ENCODE measurements at regions not wholly inside any gene's neighbourhood (a gene's known extent, or its start where the extent isn't known, plus 50 kb on each side); places are given as distances from the start of the nearest gene placed in this dataset.
"Not testable (repeated sequence)": the region's sequence is repeated elsewhere in the genome, so short reads cannot be mapped to it uniquely, and the experiment has no call there.

DNA sequence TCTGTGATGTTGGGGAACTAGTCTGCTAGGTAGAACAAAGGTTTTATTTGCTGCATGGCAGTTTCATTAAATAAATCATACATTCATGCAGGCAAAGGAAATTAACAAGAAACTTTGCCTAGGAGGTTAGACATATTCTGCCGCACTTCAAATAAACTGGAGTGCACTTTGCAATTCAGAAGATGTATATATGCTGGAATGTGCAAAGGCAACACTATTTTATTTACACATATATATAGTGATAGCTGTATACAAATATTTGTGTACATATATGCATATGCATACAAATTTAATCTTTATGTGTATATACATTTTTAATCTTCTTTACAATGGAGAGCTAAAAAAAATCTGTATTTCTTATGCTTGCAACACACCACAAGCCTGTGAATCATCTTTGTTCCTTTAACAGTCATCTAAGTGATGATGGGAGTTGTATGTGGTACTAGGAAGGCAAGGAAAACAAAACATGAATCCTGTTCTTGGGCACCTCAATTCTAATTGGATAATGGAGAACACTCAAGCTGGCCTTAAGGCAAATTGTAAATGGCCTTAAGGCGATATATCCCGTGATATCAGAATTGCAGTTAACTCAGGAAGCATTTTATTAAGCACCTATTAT, 605.8 kb upstream of the CAMK1G start:
- no peak for DNase-seq

DNA sequence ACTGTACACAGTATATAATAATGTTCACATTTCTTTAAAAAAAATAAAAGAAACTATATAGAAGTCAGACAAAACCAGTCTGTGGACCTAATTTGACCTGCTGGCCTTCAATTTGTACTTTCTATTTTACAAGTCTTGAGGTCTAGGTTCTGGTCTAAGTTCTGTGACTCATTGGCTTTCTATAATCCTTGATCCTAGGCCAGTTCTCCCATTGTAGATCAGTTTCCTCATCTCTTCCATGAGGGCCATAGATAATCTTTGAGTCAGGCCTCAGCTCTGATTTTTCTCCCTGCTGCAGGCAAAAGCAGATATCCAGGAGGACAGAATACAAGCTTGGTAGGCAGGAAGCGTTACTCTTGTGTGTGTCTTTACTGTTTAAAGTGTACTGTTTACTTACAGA, 603.7 kb upstream of the CAMK1G start:
- DNase-seq = no peak

- no peak for DNase-seq
These were observed 602.9 kb upstream of the CAMK1G start for GRCh38 chr1:208980605-208981004.

DNA sequence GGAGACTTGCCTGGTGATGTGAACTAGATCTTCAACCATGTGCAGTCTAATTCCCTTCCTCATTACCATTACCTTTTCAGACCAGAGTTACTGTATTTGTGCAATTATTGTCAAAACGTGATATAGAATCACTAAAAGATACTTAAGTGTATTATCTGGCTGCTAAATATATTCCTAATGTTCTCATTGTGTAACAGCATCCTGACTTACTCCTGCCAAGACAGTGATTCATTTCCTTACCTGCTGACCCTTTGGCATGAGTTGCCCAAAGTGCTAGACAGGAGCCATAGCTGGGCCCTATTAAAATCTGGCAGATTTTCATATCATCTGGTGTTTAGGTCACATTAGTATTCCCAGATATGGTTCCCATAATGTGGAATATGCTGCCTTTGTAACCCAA, 598.3 kb upstream of the CAMK1G start:
- no peak for DNase-seq

DNA sequence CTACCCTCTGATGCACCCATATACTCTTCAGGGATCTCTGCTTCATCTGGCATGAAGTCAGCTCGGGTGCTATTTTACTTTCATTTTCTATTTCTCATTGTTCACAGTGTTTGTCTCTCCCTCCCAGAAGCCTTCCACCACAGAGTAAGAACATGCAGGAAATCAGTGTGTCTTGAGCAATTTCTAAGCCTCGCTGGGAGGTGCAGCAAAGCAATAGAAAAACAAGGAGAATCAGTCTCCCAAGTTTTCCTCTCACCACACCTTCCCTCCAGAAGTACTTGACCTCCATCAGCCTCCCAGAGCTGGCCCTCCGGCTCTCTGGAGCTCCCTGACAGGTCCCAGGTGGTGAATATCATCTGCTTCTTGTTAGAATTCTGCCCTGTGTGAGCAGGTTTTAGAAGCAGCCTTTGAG, 594.7 kb upstream of the CAMK1G start:
- peak; percentile 17 for DNase-seq

DNA sequence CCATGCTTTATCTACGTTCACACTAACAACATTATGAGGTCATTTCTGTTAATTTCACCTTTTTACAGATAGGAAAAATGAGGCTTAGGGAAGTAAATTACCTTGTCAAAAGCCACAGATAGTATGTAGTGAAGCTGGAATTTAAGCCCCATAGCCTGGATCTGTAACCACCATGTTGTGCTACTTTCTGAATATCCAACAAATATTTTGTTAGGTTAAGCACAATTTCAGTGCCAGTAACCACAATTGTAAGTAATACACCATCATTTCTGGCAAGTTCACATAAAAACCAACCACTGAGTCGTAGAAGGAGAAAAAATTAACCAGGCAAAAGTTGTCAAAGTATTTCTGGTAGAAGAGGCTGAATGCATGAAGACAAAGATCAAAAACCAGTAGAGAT, 593.1 kb upstream of the CAMK1G start:
- no peak for DNase-seq

DNA sequence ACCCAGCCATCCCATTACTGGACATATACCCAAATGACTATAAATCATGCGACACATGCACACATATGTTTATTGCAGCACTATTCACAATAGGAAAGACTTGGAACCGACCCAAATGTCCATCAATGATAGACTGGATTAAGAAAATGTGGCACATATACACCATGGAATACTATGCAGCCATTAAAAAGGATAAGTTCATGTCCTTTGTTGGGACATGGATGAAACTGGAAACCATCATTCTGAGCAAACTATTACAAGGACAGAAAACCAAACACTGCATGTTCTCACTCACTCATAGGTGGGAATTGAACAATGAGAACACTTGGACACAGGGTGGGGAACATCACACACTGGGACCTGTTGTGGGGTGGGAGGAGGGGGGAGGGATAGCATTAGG, 586.5 kb upstream of the CAMK1G start:
- DNase-seq = not testable (repeated sequence)

DNA sequence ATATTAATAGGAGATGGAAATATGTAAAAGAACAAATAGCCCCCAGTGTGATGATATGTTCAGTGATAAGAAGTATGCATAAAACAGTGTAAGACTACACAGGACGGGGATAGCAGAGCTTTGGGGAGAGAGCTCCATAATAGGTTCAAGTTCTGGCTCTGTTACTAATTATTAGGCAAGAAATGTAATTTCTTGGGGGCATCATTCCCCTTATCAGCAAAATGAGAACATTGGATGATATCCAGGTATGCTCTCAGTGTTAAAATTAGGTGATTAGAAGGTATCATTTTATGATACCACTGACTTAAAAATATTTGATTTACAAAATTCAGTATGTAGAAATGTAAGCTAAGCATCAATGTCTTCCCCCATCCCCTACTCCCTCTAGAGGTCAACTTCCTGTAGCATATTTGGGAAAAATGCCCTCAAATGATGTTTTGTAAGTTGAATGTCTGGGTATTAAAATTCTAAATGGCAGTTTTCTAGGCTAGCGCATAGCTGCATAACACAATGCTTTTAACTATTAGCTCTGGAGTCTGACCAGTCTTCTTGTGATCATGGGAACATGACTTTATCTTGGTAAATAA, 585.7 kb upstream of the CAMK1G start:
- DNase-seq = no peak

DNA sequence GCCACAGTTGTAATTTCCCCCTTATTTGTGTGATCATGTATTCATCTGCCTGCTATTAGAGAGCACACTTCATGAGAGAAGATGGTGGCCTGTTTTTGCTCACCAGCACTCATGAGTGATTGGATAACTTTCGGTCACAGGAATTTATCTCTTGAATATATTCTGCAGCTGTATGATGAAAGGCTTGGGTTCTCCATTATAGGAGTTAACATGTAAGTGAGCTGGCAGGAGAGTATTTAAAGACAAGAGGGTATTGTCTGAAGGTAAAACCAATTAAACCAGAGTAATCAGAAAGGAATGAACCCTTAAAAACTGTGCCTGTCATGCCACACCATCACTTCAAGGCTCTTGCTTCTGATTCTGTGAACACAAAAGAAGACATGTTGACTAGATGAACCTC, 574.9 kb upstream of the CAMK1G start:
- DNase-seq = no peak

DNA sequence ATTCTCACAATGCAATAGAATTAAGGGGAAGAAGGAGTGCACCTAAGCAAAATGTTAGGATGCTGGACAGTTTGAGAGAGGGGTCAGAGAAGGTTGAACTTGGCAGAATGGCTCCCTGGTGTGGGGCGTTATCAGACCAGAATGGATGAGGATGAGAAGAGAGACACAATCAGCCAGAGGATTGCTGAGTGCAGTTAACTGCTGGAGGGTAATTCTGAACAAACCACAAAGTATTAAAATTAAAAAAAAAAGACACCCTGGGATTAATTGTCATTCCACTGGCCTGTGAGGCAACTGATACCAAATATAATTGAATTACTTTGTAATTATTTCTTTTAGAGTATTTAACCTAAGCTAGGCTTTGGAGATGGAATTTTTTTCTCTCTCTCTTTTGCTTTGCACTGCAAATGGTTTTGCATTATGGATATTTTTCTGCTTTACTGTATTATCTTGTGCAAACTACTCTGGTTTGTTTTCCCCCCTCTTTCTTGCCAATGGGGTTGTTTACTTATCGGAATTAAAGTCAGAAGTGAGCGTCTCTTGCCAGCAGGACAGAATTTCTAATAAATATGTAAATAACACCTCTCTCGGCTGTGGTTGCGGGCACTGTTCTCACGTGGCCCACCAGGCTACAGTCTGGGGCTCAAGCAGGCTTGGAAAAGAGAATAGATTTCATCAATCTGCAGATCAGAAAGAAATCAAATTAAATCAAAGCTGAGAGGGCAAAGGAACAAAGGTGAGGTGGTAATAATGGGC, 572.9 kb upstream of the CAMK1G start:
- no peak for DNase-seq

DNA sequence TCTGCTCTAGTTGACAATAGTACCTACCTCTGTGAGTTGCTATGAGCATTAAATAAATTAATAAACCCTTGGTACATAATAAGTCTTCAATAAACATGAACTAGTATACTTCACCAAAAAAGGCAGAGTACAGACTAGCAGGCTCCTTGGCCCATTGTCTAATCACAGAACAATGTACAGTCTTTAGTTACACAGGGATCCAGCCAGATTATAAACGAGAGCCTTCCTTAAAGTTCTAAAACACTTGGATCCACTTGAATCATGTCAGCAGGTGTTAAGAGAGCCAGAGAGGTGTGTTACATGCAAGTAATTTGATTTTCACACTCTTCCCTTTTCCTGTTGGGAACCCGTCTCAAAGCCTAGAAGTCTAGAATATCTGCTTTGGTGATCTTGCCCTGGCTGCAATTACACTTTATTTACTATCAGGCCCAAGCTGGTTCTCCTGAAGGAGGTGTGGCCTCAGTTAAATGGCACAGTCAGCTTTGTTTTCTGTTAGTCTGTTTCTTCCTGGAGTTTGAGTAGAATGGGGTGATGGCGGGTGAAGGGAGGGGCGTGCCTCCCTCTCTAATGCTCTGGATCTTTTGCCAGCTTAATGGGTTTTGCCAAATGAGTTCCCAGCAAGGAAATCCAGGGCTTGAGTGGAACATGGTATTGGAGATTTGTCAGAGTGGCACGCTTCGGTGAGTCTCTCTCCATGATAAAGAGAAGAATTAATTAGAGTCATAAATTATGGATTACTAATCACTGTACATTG, 570.9 kb upstream of the CAMK1G start:
- DNase-seq = no peak

DNA sequence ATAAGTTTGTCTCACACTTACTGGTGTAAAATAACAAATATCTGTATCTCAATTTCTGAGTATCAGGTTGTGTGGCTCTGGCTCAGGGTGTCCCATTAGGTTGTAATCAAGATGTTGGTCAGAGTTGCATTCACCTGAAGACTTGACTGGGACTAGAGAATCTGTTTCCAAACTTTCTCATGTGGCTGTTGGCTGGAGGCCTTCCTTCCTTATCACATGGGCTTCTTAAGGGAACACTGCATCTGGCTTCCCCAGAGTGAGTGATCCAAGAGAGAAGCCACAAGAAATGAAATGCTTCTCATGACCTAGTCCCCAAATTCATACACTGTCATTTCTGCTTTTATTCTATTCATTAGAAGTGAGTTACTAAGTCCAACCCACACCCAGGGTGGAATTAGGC, 568.4 kb upstream of the CAMK1G start:
- DNase-seq = no peak

DNA sequence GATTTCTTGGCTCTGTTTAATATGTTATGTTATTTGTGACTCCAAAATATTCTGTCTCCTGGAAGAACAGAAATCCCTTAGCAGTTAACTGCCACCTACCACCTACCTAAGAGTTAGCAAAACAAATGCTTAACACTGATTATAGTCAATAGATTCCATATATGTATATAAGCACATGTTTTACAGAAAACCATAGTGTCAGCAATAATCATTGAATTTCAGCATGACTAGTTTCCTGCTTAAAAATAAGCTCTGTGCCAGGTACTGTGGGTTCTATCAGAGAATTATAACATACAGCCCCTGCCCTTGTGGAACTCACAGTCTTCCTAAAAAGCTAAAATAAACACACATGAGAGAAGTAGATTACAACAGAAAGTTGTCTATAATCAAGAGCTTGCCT, 561.9 kb upstream of the CAMK1G start:
- no peak for DNase-seq

DNA sequence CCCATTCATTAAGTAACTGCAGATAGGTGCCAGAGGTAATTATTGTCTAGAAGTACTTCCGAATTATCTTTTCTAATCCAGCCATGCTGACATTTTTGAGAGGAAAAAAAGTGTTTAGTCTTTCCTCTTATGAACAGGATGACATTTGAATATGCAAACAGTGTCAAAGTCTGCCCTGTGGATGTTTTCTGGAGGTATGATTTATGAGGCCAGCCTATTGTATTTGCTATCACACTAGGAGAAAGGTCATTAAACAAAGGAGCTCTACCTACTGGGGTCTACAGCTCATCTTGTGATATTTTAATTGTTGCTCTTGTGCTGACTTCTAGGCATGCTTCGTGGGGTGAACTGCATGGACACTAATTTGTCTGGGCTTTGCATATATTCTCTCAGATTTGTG, 559.7 kb upstream of the CAMK1G start:
- DNase-seq = no peak

DNA sequence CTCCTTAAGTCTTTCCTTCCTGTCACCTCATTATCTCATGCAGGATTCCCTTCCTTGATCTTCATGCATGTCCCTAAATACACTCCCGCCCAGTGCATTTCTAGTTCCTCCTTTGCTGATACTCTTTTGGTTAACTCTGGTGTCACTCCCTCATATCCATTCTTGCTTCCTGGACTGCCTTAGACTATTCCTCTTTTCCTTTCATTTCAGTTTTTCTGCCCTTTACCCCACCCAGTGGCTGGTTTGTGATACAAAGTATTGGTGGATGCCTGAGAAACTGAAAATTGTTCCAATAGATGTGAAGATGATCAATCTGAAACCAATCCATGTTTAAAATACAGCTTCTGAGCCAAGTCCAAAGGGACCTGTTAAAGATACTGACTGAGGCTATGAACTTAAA, 553.8 kb upstream of the CAMK1G start:
- DNase-seq = no peak

DNA sequence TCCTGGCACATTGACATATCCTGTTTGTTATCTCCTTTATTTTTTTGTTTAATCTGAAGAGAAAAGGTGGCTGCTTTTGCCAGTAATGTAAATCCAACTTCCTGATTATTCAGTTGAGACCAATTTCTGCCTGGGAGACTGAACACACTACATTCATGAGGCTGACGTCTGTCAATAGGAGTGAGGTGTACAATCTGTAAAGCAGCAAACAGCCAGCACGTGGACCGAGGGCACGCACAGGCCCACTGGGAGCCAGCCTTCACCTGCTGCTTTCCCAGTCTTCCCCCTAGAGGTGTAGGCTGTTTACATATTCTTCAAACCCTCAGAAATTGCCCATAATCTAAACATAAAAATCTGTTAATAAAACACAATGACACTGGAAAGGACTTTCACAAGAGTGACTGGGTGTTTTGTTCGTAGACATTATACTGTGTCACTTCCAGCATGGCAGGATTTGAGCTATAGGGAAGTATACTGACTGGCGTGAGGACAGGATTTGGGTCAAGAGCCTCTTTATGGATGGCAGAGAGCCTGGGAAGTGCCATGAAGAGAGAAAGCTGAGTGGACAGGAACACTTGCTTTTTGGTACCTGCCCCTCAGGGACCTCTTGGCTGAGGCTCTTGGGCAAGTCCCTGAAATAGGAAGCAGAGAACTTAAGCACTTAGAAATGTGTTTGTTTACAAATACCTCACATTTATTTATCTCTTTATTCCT, 552.9 kb upstream of the CAMK1G start:
- DNase-seq = no peak

DNA sequence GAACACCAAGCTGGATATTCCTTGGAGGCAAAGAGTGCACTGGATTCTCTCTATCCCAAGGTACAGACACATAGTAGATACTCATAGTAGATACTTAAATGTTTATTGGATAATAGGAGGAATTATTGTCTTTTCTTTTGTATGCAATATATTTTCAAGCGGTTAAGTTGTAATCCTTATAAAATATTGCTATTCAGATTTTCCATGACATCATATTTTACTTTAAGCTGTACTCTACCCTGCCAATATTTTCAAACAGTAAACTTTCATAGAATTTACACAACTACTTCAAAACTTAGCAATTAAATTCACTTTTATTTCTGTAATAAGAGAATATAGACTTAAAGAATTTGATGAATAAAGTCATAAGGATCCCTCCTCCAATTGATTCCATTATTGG, 546.5 kb upstream of the CAMK1G start:
- DNase-seq = no peak

GRCh38 chr1:209038316-209038715, 545.2 kb upstream of the CAMK1G start:
- DNase-seq = no peak

DNA sequence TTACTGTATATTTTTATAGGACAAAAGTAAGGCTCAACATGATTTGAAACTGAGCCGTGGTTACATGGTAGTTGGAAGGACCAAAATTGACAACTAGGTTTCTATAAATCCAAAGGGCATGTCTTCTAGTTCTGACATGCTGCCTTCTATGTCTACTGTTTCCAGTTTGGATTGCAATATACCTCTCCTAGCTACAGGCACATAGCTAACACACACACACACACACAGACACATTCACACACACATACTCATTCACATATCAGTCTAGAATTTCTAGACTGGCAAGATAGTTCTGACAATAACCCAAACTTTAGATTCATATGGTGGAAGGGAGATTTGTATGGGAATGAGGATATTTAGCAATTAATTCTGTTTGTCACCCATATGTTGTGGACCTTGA, 544.8 kb upstream of the CAMK1G start:
- no peak for DNase-seq

GRCh38 chr1:209040351-209040750, 543.2 kb upstream of the CAMK1G start:
- no peak for DNase-seq

DNA sequence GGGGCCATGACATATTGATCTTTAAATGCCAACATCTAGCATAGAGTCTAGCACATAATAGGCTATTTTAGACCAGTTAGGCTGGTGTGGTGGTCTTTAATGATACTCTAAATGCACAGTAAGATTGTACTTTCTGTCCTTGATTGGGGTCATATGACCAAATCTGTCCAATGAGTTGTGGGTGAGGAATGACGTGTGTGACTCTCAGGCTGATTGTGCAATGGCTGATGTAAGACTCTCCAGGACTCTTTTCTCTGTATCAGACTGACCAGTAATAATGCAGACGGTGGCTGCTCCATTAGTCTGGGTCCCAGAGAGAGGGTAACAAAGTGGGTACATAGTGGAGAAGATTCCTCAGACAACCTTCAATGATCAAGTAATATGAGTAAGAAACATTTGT, 541.6 kb upstream of the CAMK1G start:
- DNase-seq = no peak

DNA sequence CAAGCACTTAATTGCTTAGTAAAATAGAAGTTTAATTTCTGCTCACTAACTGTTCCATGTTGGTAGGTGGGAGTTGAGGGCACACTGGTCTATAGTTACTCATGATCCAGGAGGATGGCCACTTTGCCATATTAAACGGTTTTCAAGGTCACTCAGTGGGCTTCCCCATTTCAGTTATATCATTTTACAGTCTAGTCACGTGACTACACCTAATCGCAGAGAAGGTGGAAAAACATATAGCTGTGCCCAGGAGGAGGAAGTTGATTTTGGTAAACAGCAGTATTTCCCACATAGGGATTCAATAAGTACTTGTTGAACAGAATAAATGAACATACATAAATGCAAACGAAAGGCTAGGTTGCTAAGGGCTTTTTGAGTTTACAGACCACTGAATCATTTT, 541.1 kb upstream of the CAMK1G start:
- DNase-seq = no peak

All from right hindlimb (tissue), 1 donor.